ENCODE measurements at regions not wholly inside any gene's neighbourhood (a gene's known extent, or its start where the extent isn't known, plus 50 kb on each side); places are given as distances from the start of the nearest gene placed in this dataset.

DNA sequence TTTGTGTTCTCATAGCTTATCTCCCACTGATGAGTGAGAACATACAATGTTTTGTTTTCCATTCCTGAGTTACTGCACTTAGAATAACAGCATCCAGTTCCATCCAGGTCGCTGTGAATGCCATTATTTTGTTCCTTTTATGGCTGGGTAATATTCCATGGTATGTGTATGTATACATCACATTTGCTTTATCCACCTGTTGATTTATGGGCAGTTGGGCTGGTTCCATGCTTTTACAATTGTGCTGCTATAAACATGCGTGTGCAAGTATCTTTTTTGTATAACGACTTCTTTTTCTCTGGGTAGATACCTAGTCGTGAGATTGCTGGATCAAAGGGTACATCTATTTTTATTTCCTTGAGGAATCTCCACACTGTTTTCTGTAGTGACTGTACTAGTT is 74.8 kb downstream of the ZNF280B start:
- Histone ChIP-seq H3K79me2 (ENCODE audit: insufficient read depth, low read length) (no peaks in the 10 kb centered on the region), H3K27me3 (ENCODE audit: low read length) (no peaks in the 10 kb centered on the region), H3K9me3 (ENCODE audit: insufficient read depth, low read length) (no peaks in the 10 kb centered on the region)

More for the DNA sequence above, 74.8 kb downstream of the ZNF280B start:
- H3K4me3 ChIP-seq (ENCODE audit: insufficient read depth, low read length, poor library complexity, severe bottlenecking), result no peak overlapping the region
- no peak overlapping the region for H3K4me2 ChIP-seq (ENCODE audit: low read depth, low read length, poor library complexity, severe bottlenecking)
- H3K9me2 ChIP-seq (replicated peaks; ENCODE audit: insufficient read depth, low read length), result no peaks in the 10 kb centered on the region
- H2AFZ ChIP-seq (ENCODE audit: low read depth, low read length, severe bottlenecking), result no peak overlapping the region
- H3F3A ChIP-seq (ENCODE audit: insufficient read depth), result no peaks in the 10 kb centered on the region
- no peaks in the 10 kb centered on the region for H3K36me3 ChIP-seq (ENCODE audit: low read length)
- TF ChIP-seq EZH2phosphoT487 (conservative IDR thresholded peaks at IDR 0.05; ENCODE audit: low read length), result no peak
- TF ChIP-seq, protein P1, sequence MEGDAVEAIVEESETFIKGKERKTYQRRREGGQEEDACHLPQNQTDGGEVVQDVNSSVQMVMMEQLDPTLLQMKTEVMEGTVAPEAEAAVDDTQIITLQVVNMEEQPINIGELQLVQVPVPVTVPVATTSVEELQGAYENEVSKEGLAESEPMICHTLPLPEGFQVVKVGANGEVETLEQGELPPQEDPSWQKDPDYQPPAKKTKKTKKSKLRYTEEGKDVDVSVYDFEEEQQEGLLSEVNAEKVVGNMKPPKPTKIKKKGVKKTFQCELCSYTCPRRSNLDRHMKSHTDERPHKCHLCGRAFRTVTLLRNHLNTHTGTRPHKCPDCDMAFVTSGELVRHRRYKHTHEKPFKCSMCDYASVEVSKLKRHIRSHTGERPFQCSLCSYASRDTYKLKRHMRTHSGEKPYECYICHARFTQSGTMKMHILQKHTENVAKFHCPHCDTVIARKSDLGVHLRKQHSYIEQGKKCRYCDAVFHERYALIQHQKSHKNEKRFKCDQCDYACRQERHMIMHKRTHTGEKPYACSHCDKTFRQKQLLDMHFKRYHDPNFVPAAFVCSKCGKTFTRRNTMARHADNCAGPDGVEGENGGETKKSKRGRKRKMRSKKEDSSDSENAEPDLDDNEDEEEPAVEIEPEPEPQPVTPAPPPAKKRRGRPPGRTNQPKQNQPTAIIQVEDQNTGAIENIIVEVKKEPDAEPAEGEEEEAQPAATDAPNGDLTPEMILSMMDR (IDR thresholded peaks at IDR 0.05; ENCODE audit: insufficient read depth, low read length, poor library complexity, severe bottlenecking), result no peak
- H3K9ac ChIP-seq (ENCODE audit: low read length), result no peak overlapping the region
- H3K27ac ChIP-seq (ENCODE audit: low read depth, low read length), result no peak overlapping the region
- no peaks in the 10 kb centered on the region for H4K20me1 ChIP-seq (ENCODE audit: low read depth, low read length)
